NCI-H526 treated with DMSO at 0.1 percent for 48 hours (cell line): ENCODE measurements at regions not wholly inside any gene's neighbourhood (a gene's known extent, or its start where the extent isn't known, plus 50 kb on each side); places are given as distances from the start of the nearest gene placed in this dataset.

ENCODE experiments used
- DNase-seq: peaks from one replicate; lab custom pipeline; 2025; lab: John Stamatoyannopoulos, UW

DNA sequence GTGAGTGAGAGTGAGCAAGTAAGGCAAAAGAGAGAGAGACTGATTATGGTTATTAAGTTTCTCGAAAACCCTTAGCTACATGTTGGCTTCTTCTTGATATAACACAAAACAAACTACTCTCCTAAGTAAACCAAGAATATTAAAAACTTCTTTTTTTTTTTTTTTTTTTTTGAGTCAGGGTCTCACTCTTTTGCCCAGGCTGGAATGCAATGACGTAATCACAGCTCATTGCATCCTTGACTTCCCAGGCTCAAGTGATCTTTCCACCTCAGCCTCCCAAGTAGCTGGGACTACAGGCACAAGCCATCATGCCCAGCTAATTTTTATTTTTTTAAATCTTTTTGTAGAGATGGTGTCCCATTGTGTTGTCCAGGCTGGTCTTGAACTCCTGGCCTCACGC, 102.2 kb upstream of the IL6 start:
- no peak for DNase-seq

DNA sequence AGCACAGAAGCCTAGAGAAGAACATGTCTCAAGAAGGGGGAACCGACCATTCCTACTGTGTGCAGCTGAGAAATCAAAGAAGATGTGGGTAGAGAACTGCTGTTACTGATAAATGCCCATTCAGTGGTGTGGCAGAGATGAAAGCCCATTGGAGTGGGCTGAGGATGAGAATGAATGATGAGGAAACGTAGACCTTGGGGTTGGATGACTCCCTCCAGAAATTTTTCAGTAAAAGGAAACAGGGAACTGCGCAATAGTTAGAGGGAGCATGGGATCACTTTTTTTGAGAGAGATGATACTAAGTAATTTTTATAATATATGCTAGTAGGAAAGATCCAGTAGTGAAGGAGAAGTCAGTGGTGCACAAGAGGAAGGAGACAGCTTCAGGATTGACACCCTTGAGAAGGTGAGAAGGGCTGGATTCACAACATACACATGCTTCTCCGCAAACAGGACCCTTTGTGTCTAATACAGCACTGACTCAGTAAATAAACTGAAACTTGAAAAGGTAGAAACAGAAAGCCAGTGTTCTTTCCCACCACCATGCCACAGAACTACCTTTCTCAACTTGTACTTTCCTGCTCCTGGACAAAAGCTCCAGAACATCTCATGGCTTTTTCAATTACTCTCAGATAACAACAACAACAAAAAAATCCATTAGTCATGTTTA, 104.7 kb upstream of the IL6 start:
- no peak for DNase-seq

DNA sequence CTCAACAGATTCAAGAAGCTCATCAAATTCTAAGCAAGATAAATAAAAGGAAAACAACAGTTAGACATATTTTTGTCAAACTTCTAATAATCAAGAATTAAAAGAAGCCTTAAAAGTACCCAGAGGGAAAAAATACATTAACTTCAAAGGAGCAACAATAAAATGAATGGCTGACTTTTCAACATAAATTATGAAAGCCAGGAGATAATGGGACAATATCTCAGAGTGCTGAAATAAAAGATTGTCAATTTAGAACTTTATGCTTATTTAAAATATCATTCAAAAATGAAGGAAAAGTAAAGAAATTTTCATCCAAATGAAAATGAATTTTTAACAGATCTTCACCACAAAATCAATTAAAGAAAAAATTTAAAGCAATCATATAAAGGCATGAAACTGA, 108.5 kb upstream of the IL6 start:
- no peak for DNase-seq

DNA sequence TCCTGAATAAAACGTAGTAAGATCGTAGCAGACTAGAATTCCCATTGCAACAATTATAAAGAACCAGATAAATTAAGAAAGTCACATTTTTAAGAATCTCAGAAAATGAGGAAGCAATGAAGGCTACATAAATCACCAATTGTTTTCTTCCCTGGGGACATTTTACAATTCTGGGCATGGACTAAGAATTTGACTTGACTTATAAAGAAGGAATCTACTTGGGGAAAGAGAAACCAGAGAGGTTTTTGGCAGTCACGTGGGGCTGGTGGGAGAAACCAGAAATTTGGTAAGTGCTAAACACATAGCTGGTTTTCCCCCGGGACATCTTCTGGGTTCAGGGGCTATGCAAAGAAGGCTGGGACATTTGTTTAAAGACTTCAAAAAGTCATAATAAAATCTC, 109.8 kb upstream of the IL6 start:
- DNase-seq: no peak

DNA sequence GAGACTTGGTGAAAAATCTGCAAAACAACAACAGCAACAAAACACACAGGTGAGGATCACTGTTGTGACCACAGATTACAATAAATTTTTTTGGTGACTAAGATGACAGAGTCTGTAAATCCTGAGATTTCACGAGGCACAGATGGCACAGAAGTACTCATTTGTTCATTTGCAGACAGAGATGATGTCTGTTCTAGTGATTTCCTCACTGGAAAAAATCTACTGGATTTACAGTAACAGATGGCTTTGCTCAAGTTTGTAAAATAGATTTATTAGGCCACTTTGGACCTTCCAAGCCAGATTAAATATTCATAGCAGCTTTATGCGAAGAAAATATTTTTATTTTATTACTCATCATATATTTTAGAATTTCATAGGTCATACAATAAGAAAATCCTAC, 113.5 kb upstream of the IL6 start:
- no peak for DNase-seq

DNA sequence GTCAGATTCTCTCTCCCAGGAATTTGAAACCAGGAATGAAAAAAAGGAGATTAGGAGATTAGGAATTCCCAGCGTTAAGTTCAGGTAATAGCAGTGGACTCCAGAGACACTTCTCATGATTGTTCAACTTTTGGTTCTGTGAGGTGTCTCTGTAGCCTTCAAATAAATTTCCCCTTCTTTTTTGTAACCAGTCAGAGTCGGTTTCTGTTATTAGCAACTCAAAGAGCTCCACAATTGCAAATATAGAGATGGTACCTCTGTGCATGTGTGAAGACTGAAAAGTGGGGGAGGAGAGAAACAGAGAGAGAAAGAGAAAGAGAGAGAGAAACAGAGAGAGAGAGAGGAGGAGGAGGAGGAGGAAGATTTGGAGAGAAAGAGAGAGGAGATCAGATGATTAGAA, 112.8 kb upstream of the STEAP1B start:
- DNase-seq: no peak

DNA sequence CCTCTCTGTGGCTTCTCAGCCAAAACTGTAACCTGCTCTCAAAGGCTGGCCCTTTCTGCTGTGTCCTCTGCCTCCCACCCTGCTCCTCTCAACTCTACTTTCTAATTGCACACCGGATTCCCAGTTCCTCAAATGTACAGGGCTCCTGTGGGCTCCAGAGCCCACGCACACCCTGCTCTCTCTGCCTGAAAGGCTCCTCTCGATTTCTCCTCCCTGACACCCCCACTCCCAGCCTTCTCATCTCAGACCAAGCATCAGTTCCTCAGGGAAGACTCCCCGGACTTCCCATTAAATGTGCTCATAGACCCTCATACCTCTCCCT, 111.7 kb upstream of the STEAP1B start:
- DNase-seq: no peak

DNA sequence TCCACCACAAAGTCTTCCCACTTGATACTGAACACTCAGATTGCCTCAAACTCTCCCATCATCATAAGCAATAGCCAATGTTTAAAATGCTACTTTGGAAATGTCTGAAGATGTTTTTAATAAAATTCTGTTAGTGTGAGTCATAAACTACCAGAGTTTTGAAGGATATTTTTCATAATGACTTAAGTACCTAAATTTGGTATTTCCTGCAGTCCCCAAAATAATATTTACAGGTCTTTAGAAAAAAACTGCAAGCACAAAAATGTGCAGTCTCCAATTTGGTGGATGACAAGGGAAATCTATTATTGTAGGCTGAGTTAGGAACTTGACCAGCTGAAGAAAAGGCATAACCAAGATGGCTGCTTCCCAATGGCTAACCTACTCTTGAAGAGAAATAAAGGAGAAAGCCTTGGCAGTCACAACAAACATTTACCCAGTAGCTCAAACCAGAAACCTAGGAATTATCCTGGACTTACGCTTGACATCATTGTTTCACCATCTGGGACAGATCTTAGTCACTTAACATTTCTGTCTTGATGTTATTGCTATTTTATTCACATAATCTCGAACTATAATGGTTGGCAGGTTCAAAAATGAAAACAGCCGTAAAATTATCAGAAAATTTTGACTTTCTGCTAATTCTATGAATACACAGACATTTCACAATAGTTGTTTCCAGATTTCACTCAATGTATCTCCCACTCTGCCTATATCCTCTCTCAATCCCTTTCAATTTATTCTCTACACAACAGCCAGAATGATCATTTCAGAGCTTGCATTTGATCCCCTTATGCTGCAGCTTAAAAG, 111.2 kb upstream of the STEAP1B start:
- no peak for DNase-seq

DNA sequence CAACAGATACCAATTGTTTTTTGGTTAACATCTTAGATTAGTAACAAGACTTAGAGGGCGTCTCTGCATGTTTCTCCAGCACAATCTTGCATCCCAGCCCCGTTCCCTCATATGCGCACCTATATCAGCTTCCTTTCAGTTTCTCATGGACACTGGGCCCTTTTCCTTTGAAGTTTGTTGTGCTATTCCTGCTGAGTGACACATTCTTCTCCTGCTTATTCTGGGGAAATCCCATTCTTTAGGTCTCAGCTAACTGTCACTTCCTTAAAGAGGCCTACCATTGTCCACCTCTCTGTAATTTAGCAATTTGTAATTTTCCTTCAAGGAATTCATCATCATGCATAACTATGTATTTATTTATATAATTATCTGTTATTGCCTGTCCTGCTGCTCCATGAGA, 110.3 kb upstream of the STEAP1B start:
- DNase-seq: no peak

DNA sequence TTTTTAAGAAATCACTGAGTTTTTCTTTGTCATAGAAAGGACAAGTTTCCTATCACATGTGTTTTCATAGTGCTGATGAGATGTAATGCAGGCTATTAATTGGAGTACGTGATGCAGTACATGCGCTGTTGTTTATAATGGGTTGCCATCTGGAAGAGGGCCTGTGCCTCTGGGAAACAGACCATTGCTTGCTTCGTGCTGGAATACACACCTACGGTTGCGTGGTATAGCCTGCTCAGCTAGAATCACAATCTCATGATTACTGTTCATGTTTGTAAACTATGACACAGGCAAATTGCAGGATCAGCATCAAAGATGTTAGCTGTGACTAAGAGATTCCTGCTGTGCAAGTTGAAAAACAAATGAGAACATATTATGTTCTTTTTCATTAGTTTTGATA, 107.2 kb upstream of the STEAP1B start:
- no peak for DNase-seq

DNA sequence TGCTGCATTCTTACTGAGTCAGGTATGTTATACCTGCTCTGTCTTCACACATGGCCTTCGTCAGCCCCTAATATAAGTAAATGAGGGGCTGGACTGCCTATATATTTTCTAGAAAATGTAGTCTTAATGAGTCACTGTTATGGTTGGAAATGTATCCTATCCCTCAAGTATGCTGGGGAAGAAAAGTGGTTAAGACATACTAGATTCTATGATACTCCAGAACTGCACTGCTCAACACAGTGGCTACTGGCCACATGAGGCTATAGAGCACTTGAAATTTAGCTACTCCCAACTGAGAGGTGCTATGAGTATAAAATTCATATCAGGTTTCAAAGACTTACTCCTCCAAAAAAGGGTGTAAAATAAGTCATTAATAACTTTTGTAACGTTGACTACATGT, 104.3 kb upstream of the STEAP1B start:
- no peak for DNase-seq

DNA sequence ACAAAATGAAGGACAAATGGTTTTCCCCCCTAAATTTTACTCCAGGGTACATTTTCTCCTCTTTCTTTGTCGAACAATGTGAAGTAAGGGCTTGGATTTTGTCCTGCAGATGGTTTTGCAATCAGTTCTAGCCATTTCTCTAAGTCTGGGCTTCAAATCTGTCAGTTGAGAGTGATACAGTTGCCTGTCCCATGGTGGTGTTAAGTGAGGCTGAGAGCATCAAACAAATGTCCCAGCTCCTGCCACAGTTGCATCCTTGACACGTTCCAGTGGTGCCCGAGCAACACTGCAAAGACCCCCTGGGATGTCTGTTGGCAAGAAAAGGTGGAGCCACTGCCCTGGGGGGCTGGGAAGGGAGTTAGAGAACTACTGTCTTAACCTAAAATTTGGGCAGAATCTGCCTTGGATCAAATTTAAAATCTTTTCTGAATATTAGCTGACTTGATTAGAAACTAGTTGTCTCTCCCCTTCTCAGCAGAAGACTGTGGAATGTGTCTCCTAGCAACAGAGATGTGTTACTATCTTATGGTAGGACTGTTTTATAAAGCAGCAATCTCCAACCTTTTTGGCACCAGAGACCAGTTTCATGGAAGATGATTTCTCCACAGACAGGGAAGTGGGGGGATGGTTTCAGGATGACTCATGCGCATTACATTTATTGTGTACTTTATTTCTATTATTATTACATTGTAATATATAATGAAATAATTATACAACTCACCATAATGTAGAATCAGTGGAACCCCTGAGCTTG, 102.0 kb upstream of the STEAP1B start:
- DNase-seq: no peak

DNA sequence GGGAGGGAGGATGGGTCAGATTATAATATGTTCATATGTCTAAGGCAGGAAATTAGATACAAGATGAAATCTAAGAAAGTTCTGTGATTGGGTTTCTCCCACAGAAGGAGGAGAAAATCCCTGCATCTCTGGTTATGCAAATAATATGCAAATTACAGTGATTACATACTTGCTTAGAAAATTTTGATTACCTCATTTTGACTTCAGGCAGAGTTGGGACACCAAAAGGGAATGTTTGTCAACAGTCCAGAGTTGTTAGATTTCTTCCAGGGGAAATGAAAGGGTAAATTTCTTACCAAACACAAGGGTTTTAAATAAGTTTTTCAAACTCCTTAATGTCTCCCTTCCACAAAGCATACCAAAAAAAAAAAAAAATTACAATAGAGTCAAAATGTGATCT, 101.4 kb upstream of the STEAP1B start:
- DNase-seq: no peak

DNA sequence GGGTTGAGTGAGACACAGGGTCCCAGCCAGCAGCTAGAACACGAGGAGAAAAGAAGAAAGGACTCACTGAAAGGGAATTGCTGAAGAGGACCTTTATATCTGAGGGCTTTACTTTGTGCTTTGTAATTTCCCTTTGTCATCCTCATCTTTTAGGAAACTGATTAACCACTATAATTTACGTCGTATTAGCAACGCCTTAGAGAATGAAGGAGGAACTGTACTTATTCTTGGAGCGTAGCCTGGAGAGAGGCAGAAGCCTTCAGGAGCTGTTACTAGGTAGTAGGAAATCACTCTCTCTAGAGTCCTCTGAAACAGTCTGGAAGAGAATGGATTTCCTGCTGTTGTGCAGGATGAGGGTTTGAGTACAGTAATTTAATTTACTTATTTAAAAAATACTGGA, 101.0 kb upstream of the STEAP1B start:
- no peak for DNase-seq

DNA sequence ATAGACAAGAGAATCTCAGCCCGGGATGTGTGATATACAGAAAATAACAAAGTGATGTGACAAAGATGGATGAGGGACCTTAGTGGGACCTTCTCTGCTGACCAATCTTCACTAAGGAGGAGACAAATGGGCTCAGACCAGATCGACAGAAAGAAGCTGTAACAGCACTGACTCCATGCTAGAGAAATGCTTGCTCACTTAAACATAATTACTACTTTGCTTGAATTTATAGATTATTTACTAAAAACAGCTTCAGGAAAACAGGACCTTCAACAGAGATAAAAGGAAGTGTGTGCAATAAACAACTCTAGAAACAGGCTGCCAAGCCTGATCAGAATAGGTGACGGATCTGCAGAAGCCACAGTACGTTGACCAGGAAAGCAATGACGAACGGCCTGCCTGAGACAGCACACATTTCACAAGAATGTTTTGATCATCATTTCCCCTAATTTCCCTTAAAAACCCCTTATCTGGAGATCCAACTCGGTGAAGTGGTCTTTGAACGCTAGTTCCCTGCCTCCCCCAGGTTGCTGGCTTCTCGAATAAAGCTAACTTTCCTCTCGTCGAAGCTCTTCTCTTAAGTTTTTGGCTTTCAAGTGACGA, 98.4 kb upstream of the STEAP1B start:
- DNase-seq: no peak

DNA sequence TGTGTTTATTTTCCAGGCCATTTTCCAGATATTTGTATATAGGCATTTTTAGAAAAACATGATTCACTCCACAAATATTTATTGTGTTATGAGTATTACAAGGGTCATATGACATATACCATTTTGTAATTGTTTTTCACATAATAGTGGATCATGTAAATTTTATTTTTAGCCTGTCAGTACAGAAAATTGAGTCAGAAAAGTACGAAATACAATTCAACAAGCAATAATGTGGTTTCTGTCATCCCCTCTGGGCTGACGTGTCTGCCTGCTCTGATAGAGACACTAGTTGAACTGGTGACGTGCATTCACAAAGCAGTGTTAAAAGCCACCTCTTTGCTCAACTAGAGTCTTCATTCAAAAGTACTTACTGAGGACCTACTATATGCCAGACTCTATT, 97.9 kb upstream of the STEAP1B start:
- no peak for DNase-seq

DNA sequence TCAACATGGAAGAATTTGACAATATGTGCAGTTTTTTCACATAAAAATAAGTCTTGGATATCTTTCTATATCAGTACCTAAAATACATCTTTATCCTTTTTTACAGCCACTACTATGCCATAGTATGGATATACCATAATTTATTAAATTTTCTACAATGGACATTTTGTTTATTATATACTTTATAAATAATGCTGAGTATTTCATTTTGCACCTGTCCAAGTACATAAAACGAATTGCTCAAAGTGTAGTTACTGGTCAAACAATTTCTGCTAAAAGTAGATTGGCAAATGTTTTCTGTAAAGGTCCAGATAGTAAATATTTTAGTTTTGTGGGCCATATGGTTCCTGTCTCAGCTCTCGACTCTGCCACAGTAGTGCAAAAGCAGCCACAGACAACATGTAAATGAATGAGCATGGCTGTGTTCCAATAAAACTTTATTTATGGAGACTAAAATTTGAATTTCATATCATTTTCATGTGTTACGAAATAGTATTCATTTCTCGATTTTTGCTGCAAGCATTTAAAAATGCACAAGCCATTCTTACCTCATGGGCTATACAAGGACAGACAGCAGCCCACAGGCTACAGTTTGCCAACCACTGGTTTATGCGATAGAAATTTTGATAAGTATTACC, 96.9 kb upstream of the STEAP1B start:
- DNase-seq: no peak

DNA sequence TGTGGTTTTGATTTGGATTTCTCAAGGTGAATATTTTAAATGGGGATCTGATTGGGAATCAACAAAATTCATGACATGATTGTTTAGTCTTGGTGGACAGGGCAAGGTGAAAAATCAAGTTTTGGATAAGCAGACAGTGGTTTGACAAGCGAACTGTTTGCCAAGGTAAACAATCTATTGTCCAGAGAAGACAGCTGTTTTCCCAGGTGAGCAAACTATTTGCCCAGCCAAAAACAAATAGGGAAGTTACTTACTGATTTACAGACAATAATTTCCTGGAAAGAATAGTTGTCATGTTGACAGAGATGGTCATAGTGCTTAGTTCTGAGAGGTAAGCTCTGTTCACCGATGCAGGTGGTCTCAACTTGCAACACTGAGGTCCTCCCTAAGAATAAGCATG, 94.0 kb upstream of the STEAP1B start:
- DNase-seq: no peak

DNA sequence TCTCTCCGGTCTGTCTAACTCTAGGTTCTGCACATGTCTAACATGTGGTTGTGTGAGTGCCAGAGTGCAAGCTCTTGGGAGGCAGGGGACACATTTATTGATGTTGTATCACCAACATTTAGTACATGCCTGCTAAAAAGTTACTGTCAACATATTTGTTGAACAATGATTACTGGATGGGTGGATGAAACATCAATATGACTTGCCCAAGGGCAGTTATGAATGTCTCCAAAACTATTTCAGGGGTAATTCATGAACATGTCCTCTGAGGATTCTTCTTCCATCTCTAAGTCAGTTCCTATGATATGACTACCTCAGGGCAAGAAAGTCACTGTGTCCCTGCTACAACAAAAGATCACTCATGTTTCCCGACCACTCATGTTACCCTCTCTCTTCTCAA, 91.3 kb upstream of the STEAP1B start:
- DNase-seq: no peak

DNA sequence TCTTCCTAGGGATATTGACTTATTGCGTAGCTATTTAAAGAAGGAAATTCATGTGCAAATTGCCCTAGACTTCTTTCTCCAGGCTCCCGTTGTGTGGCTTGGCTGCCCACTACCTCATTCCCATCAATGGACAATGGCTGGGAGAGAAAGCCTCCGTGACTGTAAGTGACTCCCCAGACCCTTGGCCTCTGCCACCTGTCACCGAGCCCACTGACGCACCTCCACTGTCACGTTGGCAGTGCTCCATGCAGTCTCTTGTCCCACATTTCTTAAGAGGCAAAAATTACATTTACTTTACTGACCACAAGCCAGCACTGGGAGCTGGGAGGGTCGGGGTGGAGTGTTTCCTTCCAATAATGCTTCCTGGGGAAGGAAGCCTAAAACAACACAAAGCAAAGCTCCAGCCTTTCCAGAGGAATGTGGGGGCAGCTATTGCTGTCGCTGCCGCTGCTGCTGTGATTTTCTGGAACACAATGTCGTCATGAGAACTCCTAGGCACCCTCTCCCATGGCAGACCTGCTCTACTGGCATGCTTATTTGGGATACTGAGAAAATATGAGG, 89.7 kb upstream of the STEAP1B start:
- DNase-seq: no peak

DNA sequence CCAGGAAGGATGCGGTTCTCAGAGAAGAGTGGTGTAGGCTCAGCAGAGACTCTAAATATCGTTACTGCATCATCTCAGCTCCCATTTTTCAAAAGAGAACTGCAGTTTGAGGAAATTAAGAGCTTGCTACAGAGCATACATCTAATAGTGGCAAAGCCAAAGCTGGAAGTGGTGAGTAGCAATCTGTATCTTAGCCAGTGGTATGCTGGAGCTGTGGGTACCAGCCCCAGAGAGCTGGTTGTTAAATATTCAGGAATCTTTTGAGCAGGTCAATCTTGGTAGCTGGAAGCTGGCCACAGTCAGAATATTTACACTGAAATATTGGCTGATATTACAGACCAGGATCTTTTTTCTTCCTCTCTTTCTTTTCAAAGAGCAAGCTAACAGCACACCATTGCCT, 88.4 kb upstream of the STEAP1B start:
- DNase-seq: no peak

DNA sequence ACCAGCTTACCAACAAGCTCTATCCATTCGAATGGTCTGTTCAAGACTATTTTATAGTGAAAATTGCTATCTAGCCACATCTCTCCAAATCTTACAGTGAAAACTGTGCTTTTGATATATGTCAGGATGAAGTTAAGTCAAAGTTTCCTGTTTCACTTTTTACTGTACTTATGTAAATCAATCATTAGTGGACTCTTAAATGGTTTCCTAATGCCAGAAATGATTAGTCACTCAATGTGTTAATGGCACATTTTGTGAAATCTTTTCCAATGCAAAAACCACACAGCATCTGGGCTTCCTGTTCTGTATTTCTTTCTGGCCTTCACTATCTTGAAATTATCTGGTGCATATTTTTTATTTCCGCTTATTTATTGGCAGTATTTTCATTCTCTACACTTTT, 87.3 kb upstream of the STEAP1B start:
- no peak for DNase-seq
